H1 (cell line): ENCODE measurements at regions not wholly inside any gene's neighbourhood (a gene's known extent, or its start where the extent isn't known, plus 50 kb on each side); places are given as distances from the start of the nearest gene placed in this dataset.

Experiments used
- CTCF ChIA-PET: fragments of 300-600 bp; sonication (Branson Sonifier 250); formaldehyde crosslinking; loops from one replicate; lab custom pipeline; 2021; ENCODE audit not compliant: partially characterized antibody; lab: Charles Lee
- POLR2A ChIA-PET: fragments of 300-600 bp; sonication (Branson Sonifier 250); formaldehyde crosslinking; loops from one replicate; lab custom pipeline; 2021; ENCODE audit warnings: inconsistent platforms; ENCODE audit not compliant: partially characterized antibody; lab: Charles Lee
- DNase-seq, 2 experiments: peaks; one replicate each; pipeline versions ENCODE4 v3.0.0 to v3.0.0-alpha.2; 2010 to 2022; ENCODE audit warnings: low spot score in 2 of 2, low read depth in 1 of 2, mixed read lengths in 1 of 2
- FAIRE-seq: peaks from 2 replicates; lab custom pipeline; 2011; peaks lifted over from hg19 to GRCh38; lab: Jason Lieb, UNC
- H2AFZ ChIP-seq: 2 replicates; pipeline ENCODE4 v1.8.1; 2012; ENCODE audit warnings: low read length, inconsistent platforms
- H2AK5ac ChIP-seq: 2 replicates; pipeline ENCODE4 v1.6.1; 2013; ENCODE audit warnings: low read depth, low read length
- H2BK120ac ChIP-seq: replicated peaks from 2 replicates; pipeline ENCODE3; 2013; ENCODE audit warnings: low read depth, low read length, inconsistent platforms
- H2BK12ac ChIP-seq: 2 replicates; pipeline ENCODE4 v1.6.1; 2013; ENCODE audit warnings: low read depth, low read length
- H2BK15ac ChIP-seq: 2 replicates; pipeline ENCODE4 v1.6.1; 2013; ENCODE audit warnings: low read length
- H2BK20ac ChIP-seq: 2 replicates; pipeline ENCODE4 v1.6.1; 2013; ENCODE audit warnings: low read length
- H2BK5ac ChIP-seq: 2 replicates; pipeline ENCODE4 v1.6.1; 2013; ENCODE audit warnings: low read depth, low read length
- H3K14ac ChIP-seq: 2 replicates; pipeline ENCODE4 v1.6.1; 2013; ENCODE audit warnings: inconsistent platforms; ENCODE audit not compliant: insufficient read length
- H3K18ac ChIP-seq: 2 replicates; pipeline ENCODE4 v1.6.1; 2013; ENCODE audit warnings: low read length; ENCODE audit errors: extremely low read depth
- H3K23ac ChIP-seq: 2 replicates; pipeline ENCODE4 v1.6.1; 2013; ENCODE audit warnings: inconsistent platforms; ENCODE audit not compliant: insufficient read length
- H3K23me2 ChIP-seq: 2 replicates; pipeline ENCODE4 v1.6.1; 2013; ENCODE audit warnings: low read depth, low read length
- H3K27ac ChIP-seq: 2 replicates; pipeline ENCODE4 v1.6.1; 2011; ENCODE audit warnings: low read depth, low read length, inconsistent platforms
- H3K27me3 ChIP-seq, 4 experiments: replicated peaks in 1 of 4; 1 replicate in 1 of 4; 2 replicates in 3 of 4; pipeline versions ENCODE4 v1.6.1 to v1.8.1; 2011 to 2013; ENCODE audit warnings: low read length in 3 of 4, mild to moderate bottlenecking in 3 of 4, inconsistent platforms in 2 of 4, mixed read lengths in 2 of 4, moderate library complexity in 1 of 4; ENCODE audit not compliant: control insufficient read depth in 3 of 4, insufficient read depth in 3 of 4; ENCODE audit errors: extremely low read depth in 1 of 4
- H3K36me3 ChIP-seq, 4 experiments: 2 replicates each; pipeline versions ENCODE4 v1.6.1 to v1.8.1; 2011 to 2013; ENCODE audit warnings: mild to moderate bottlenecking in 4 of 4, low read length in 3 of 4, moderate library complexity in 2 of 4, control low read depth in 1 of 4, inconsistent platforms in 1 of 4; ENCODE audit not compliant: insufficient read depth in 4 of 4, control insufficient read depth in 2 of 4
- H3K4ac ChIP-seq: replicated peaks from 2 replicates; pipeline ENCODE3; 2013; ENCODE audit warnings: low read length, low read depth, mixed read lengths, inconsistent platforms; ENCODE audit not compliant: insufficient read length
- H3K4me1 ChIP-seq, 4 experiments: replicated peaks in 1 of 4; 1 replicate in 1 of 4; 2 replicates in 3 of 4; pipeline versions ENCODE4 v1.6.1 to v1.8.1; 2011 to 2013; ENCODE audit warnings: low read length in 3 of 4, inconsistent platforms in 2 of 4, mixed read lengths in 1 of 4; ENCODE audit not compliant: insufficient read depth in 4 of 4, control insufficient read depth in 3 of 4
- H3K4me2 ChIP-seq, 2 experiments: 2 replicates each; pipeline versions ENCODE4 v1.6.1 to v1.8.1; 2011 to 2013; ENCODE audit warnings: low read depth in 2 of 2, low read length in 2 of 2, control low read depth in 1 of 2, inconsistent platforms in 1 of 2, mild to moderate bottlenecking in 1 of 2; ENCODE audit not compliant: insufficient read depth in 1 of 2
- H3K4me3 ChIP-seq, 4 experiments: fragments of 200-600, 300-600 bp in 1 of 4; sonication (generic), shearing (Covaris generic), sonication (Bioruptor Twin) in 1 of 4; 2 replicates each; pipeline versions ENCODE4 v1.5.1 to v1.8.1; 2011 to 2016; ENCODE audit warnings: low read length in 4 of 4, low read depth in 3 of 4, control low read depth in 2 of 4, inconsistent platforms in 2 of 4, mild to moderate bottlenecking in 2 of 4, mixed read lengths in 1 of 4, moderate library complexity in 1 of 4; ENCODE audit not compliant: insufficient read depth in 2 of 4; ENCODE audit errors: extremely low read depth in 1 of 4
- H3K56ac ChIP-seq: replicated peaks from 2 replicates; pipeline ENCODE3; 2013; ENCODE audit warnings: low read depth, mild to moderate bottlenecking, mixed read lengths, low read length, inconsistent platforms; ENCODE audit not compliant: insufficient read length
- H3K79me1 ChIP-seq: 2 replicates; pipeline ENCODE4 v1.6.1; 2013; ENCODE audit warnings: low read depth, low read length, control low read depth
- H3K79me2 ChIP-seq, 2 experiments: 2 replicates each; pipeline versions ENCODE4 v1.6.1 to v1.8.1; 2012 to 2013; ENCODE audit warnings: low read length in 2 of 2, mild to moderate bottlenecking in 2 of 2, inconsistent platforms in 1 of 2; ENCODE audit not compliant: insufficient read depth in 2 of 2, control insufficient read depth in 1 of 2
- H3K9ac ChIP-seq, 4 experiments: replicated peaks in 1 of 4; 1 replicate in 1 of 4; 2 replicates in 3 of 4; pipeline versions ENCODE4 v1.6.1 to v1.8.1; 2011 to 2013; ENCODE audit warnings: low read depth in 3 of 4, low read length in 3 of 4, control low read depth in 2 of 4, mild to moderate bottlenecking in 2 of 4, moderate library complexity in 2 of 4, inconsistent platforms in 1 of 4; ENCODE audit errors: extremely low read depth in 1 of 4
- H3K9me3 ChIP-seq, 2 experiments: 2 replicates each; pipeline versions ENCODE4 v1.6.1 to v1.8.1; 2012 to 2013; ENCODE audit warnings: mild to moderate bottlenecking in 2 of 2, moderate library complexity in 2 of 2, control low read depth in 1 of 2, inconsistent platforms in 1 of 2, low read depth in 1 of 2, low read length in 1 of 2, mixed read lengths in 1 of 2; ENCODE audit not compliant: insufficient read depth in 2 of 2
- H4K20me1 ChIP-seq, 2 experiments: replicated peaks in 1 of 2; 2 replicates each; pipeline versions ENCODE3 to v1.8.1; 2011 to 2013; ENCODE audit warnings: inconsistent platforms in 2 of 2, low read length in 2 of 2, mild to moderate bottlenecking in 1 of 2; ENCODE audit not compliant: insufficient read depth in 2 of 2, control insufficient read depth in 1 of 2
- H4K5ac ChIP-seq: 2 replicates; pipeline ENCODE4 v1.6.1; 2013; ENCODE audit warnings: low read length, low read depth, mixed read lengths, inconsistent platforms; ENCODE audit not compliant: insufficient read length
- H4K8ac ChIP-seq: 2 replicates; pipeline ENCODE4 v1.8.0; 2013; ENCODE audit warnings: mild to moderate bottlenecking, moderate library complexity, low read length, inconsistent platforms; ENCODE audit not compliant: insufficient read depth; ENCODE audit errors: extremely low read depth
- H4K91ac ChIP-seq: replicated peaks from 2 replicates; pipeline ENCODE3; 2013; ENCODE audit warnings: low read length, mixed read lengths, inconsistent platforms; ENCODE audit not compliant: insufficient read length
- BRCA1 ChIP-seq: IDR thresholded peaks from 2 replicates; pipeline ENCODE4 v1.6.1; 2012; ENCODE audit warnings: low read depth, low read length, improper control_type of control experiment
- CBX8 ChIP-seq: fragments of 300-800, 300-1000 bp; sonication (generic); IDR thresholded peaks from 2 replicates; pipeline ENCODE4 v1.7.1; 2016; ENCODE audit warnings: low read depth, low read length, borderline replicate concordance
- RAD21 ChIP-seq, 2 experiments: IDR thresholded peaks in 1 of 2; conservative IDR thresholded peaks in 1 of 2; 2 replicates each; pipeline ENCODE4 v1.6.1; 2011; ENCODE audit warnings: low read depth in 2 of 2, low read length in 2 of 2, improper control_type of control experiment in 1 of 2, inconsistent platforms in 1 of 2, mild to moderate bottlenecking in 1 of 2, moderate library complexity in 1 of 2
- ZNF274 ChIP-seq: IDR thresholded peaks from 2 replicates; pipeline ENCODE4 v1.7.0; 2012; ENCODE audit warnings: low read length, borderline replicate concordance; ENCODE audit errors: extremely low read depth
- WGBS, 2 experiments: shearing (Covaris generic) in 1 of 2; methylation state at CpG; one replicate each; pipeline versions ENCODE4 v1.1.6 to v1.1.7; 2013 to 2015; ENCODE audit warnings: low lambda C conversion rate in 2 of 2, mixed read lengths in 2 of 2, inconsistent platforms in 1 of 2, low coverage in 1 of 2, missing lambda C conversion rate in 1 of 2; ENCODE audit not compliant: insufficient replicate concordance in 2 of 2, insufficient coverage in 1 of 2, insufficient read length in 1 of 2; ENCODE audit errors: extremely low coverage in 1 of 2, missing lambda C conversion rate in 1 of 2; 5-methylcytosine and 5-hydroxymethylcytosine counted together

GRCh38 chr1:87953121-87953520 lies 624.4 kb downstream of the LMO4 start:
- Histone ChIP-seq H3K36me3 (no peaks in the 10 kb centered on the region; a peak in 1 of 8 replicates), H3K27ac (no peak overlapping the region), H2BK5ac (no peak overlapping the region), H3K4me2 (no peak overlapping the region), H2AFZ (no peak overlapping the region), H3K14ac (no peak overlapping the region), H2BK20ac (no peak overlapping the region), H4K91ac (no peak overlapping the region), H2AK5ac (no peak overlapping the region), H4K8ac (no peak overlapping the region), H3K4ac (no peak overlapping the region), H3K4me3 (no peak overlapping the region), H3K4me1 (peaks cover 0 to 4% (median 2%) of the 10 kb centered on the region in 4 experiments; a peak in 4 of 7 replicates), H3K9me3 (no peaks in the 10 kb centered on the region), H3K56ac (no peak overlapping the region), H4K5ac (no peak overlapping the region), H3K9ac (no peak overlapping the region), H3K23ac (no peak overlapping the region), H2BK12ac (no peak overlapping the region), H2BK15ac (no peak overlapping the region), H3K18ac (no peak overlapping the region), H4K20me1 (no peaks in the 10 kb centered on the region), H3K79me1 (no peaks in the 10 kb centered on the region), H3K23me2 (no peaks in the 10 kb centered on the region), H3K79me2 (no peaks in the 10 kb centered on the region), H3K27me3 (no peaks in the 10 kb centered on the region), H2BK120ac (no peak overlapping the region)
- TF ChIP-seq RAD21 (IDR thresholded peaks at IDR 0.05 in 1 of 2, conservative IDR thresholded peaks at IDR 0.05 in 1 of 2; ENCODE audit: low read depth in 2 of 2, low read length in 2 of 2): no peak
- TF ChIP-seq BRCA1: no peak
- no peak for TF ChIP-seq ZNF274
- no peak for TF ChIP-seq CBX8
- DNase-seq (no peak), FAIRE-seq (no peak)
- ChIA-PET CTCF (interaction anchor here (0.5 to 3.2 kb wide), 49 partner anchors 8 to 664 kb away, joined by 3 to 25 read pairs (median 4); no protein-coding TSS in a partner anchor), POLR2A (interaction anchor here (0.6 kb wide), 1 partner anchor 271 kb away, joined by 3 read pairs; no protein-coding TSS in a partner anchor)
- 88% methylated on average over 3 of the region's 3 CpGs; no CpG with 5 or more reads in 1 of the 2 experiments for WGBS, 2 experiments
